Nephron progenitor cell (in vitro differentiated cells): ENCODE measurements at regions not wholly inside any gene's neighbourhood (a gene's known extent, or its start where the extent isn't known, plus 50 kb on each side); places are given as distances from the start of the nearest gene placed in this dataset.

ENCODE experiments used
- DNase-seq: peaks from one replicate; pipeline ENCODE4 v3.0.0; 2021
- H3K27ac Mint-ChIP-seq: 2 replicates; pipeline ENCODE4 v1.8.0; 2021; ENCODE audit warnings: mild to moderate bottlenecking, moderate library complexity, mixed read lengths
- H3K27me3 Mint-ChIP-seq: 2 replicates; pipeline ENCODE4 v1.8.0; 2021; ENCODE audit warnings: mild to moderate bottlenecking, low read depth, mixed read lengths; ENCODE audit not compliant: poor library complexity
- H3K36me3 Mint-ChIP-seq: 2 replicates; pipeline ENCODE4 v1.8.0; 2021; ENCODE audit warnings: low read depth, mixed read lengths
- H3K4me1 Mint-ChIP-seq: 2 replicates; pipeline ENCODE4 v1.8.0; 2021; ENCODE audit warnings: mixed read lengths
- H3K4me3 Mint-ChIP-seq: 2 replicates; pipeline ENCODE4 v1.8.0; 2021; ENCODE audit warnings: mild to moderate bottlenecking, moderate library complexity, mixed read lengths
- H3K9me3 Mint-ChIP-seq: 2 replicates; pipeline ENCODE4 v1.8.0; 2021; ENCODE audit warnings: mild to moderate bottlenecking, moderate library complexity, mixed read lengths
- TF ChIP-seq, protein P1 (sequence below): fragments of 200-600 bp; sonication (generic); IDR thresholded peaks from 2 replicates; pipeline ENCODE4 v1.5.0; 2021; ENCODE audit warnings: antibody characterized with exemption

DNA sequence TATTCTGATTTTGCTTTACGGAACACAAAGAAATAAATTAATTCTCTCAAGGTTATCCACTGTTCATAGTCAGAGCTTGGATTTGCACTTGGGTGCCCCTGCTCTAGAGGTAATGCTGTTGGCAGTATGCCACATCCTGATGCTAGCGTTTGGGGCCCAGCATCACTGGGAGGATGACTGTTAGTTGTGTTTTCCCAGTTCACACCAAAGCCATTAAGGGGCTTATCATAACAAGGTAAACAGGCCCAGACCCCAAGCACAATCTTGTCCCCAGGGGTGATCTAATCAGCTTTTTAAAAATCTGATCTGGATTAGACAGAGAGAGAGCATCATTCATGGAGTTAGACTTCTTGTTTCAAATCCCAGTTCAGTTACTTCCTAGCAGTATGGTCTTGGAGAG, 60.2 kb upstream of the PBX1 start:
- H3K27ac Mint-ChIP-seq: no peak overlapping the region
- no peak for DNase-seq
- H3K36me3 Mint-ChIP-seq: peaks cover 16% of the 10 kb centered on the region
- TF ChIP-seq, protein P1, sequence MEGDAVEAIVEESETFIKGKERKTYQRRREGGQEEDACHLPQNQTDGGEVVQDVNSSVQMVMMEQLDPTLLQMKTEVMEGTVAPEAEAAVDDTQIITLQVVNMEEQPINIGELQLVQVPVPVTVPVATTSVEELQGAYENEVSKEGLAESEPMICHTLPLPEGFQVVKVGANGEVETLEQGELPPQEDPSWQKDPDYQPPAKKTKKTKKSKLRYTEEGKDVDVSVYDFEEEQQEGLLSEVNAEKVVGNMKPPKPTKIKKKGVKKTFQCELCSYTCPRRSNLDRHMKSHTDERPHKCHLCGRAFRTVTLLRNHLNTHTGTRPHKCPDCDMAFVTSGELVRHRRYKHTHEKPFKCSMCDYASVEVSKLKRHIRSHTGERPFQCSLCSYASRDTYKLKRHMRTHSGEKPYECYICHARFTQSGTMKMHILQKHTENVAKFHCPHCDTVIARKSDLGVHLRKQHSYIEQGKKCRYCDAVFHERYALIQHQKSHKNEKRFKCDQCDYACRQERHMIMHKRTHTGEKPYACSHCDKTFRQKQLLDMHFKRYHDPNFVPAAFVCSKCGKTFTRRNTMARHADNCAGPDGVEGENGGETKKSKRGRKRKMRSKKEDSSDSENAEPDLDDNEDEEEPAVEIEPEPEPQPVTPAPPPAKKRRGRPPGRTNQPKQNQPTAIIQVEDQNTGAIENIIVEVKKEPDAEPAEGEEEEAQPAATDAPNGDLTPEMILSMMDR: no peak
- peaks cover 25% of the 10 kb centered on the region for H3K9me3 Mint-ChIP-seq
- no peaks in the 10 kb centered on the region for H3K4me1 Mint-ChIP-seq
- H3K27me3 Mint-ChIP-seq: peaks cover 5% of the 10 kb centered on the region
- H3K4me3 Mint-ChIP-seq: no peak overlapping the region

- Mint-ChIP-seq H3K36me3 (peaks cover 16% of the 10 kb centered on the region), H3K4me3 (no peak overlapping the region), H3K4me1 (no peaks in the 10 kb centered on the region), H3K27me3 (no peaks in the 10 kb centered on the region), H3K9me3 (peaks cover 25% of the 10 kb centered on the region), H3K27ac (no peak overlapping the region)
- TF ChIP-seq, protein P1: no peak
- no peak for DNase-seq
These were observed 54.2 kb upstream of the PBX1 start for GRCh38 chr1:164504749-164505148.
